ENCODE measurements at regions not wholly inside any gene's neighbourhood (a gene's known extent, or its start where the extent isn't known, plus 50 kb on each side); places are given as distances from the start of the nearest gene placed in this dataset.
"Not testable (repeated sequence)": the region's sequence is repeated elsewhere in the genome, so short reads cannot be mapped to it uniquely, and the experiment has no call there.

DNA sequence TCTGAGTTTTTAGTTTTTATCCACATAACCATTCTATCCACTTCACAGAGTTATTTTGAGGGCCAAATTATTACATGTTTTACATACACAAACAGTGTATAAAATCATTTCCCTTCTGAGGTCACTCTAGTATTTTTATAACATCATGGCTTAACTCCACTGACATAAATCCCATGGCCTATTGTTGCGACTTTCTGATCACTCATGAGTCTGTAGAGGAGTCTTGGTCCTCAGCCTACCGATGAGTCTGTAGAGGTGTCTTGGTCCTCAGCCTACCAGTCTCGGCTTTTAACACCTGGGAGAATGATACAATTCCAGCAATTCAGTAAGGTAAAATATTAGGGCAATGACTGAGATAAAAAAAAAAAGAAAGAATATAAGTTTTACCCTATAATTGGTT, 483.7 kb downstream of the USP25 start:
- no peaks in the 10 kb centered on the region for H3K4me1 Mint-ChIP-seq (ENCODE audit: low read depth, unreplicated experiment)
- H3K36me3 Mint-ChIP-seq (ENCODE audit: unreplicated experiment): no peaks in the 10 kb centered on the region
- TF ChIP-seq, protein P1, sequence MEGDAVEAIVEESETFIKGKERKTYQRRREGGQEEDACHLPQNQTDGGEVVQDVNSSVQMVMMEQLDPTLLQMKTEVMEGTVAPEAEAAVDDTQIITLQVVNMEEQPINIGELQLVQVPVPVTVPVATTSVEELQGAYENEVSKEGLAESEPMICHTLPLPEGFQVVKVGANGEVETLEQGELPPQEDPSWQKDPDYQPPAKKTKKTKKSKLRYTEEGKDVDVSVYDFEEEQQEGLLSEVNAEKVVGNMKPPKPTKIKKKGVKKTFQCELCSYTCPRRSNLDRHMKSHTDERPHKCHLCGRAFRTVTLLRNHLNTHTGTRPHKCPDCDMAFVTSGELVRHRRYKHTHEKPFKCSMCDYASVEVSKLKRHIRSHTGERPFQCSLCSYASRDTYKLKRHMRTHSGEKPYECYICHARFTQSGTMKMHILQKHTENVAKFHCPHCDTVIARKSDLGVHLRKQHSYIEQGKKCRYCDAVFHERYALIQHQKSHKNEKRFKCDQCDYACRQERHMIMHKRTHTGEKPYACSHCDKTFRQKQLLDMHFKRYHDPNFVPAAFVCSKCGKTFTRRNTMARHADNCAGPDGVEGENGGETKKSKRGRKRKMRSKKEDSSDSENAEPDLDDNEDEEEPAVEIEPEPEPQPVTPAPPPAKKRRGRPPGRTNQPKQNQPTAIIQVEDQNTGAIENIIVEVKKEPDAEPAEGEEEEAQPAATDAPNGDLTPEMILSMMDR (IDR thresholded peaks at IDR 0.05; ENCODE audit: partially characterized antibody, unreplicated experiment): no peak
- no peak overlapping the region for H3K4me3 Mint-ChIP-seq (ENCODE audit: unreplicated experiment)
- H3K27ac Mint-ChIP-seq (ENCODE audit: unreplicated experiment): no peak overlapping the region
- DNase-seq: no peak
- no peaks in the 10 kb centered on the region for H3K9me3 Mint-ChIP-seq (ENCODE audit: unreplicated experiment)
- no peaks in the 10 kb centered on the region for H3K27me3 Mint-ChIP-seq (ENCODE audit: unreplicated experiment)

DNA sequence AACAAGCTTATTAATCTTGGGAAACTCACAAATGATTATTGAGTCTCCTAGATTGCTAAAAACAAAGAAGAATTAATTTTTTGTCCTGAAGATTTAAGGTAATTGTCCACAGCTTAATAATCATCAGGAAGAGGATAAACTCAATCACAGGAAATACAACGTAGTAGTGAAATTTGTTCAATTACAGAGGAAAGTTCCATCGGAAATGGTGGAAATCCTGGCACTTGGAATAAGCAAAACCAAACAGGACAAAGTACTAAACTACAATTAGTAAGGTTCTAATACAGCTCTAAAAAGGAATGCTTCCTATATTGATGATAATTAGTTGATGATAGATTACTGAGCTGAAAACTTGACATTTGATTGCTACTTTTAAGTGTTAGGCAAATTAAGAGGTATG, 485.4 kb downstream of the USP25 start:
- TF ChIP-seq, protein P1 (IDR thresholded peaks at IDR 0.05; ENCODE audit: partially characterized antibody, unreplicated experiment): no peak
- DNase-seq: no peak
- H3K27me3 Mint-ChIP-seq (ENCODE audit: unreplicated experiment): no peaks in the 10 kb centered on the region
- no peak overlapping the region for H3K27ac Mint-ChIP-seq (ENCODE audit: unreplicated experiment)
- H3K4me1 Mint-ChIP-seq (ENCODE audit: low read depth, unreplicated experiment): no peaks in the 10 kb centered on the region
- H3K9me3 Mint-ChIP-seq (ENCODE audit: unreplicated experiment): no peaks in the 10 kb centered on the region
- H3K36me3 Mint-ChIP-seq (ENCODE audit: unreplicated experiment): no peaks in the 10 kb centered on the region
- no peak overlapping the region for H3K4me3 Mint-ChIP-seq (ENCODE audit: unreplicated experiment)

DNA sequence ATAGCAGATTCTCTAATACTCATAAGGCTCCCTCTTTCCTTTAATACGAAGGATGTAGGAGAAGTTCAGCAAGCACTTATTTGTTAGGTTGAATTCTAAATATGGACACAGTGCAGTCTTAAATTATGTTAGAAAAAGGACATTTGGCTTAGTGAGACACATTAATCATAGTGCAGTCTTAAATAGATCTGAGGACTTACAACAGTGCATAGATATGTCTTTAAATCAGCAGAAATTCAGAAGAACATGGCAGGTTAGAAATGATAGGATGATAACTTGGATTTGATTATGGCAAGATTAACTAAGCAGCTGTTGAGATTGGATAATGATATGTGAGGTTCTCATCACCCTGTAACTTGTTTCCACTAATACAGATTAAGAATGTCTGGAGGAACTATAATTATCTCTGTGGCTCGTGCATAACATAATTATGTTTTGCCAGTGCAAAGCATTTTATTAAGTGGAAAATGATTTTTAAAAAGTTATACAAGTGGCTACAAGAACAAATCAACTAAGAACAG, 485.9 kb downstream of the USP25 start:
- Mint-ChIP-seq H3K9me3 (ENCODE audit: unreplicated experiment) (no peaks in the 10 kb centered on the region), H3K27me3 (ENCODE audit: unreplicated experiment) (no peaks in the 10 kb centered on the region), H3K27ac (ENCODE audit: unreplicated experiment) (no peak overlapping the region), H3K36me3 (ENCODE audit: unreplicated experiment) (no peaks in the 10 kb centered on the region), H3K4me3 (ENCODE audit: unreplicated experiment) (no peak overlapping the region), H3K4me1 (ENCODE audit: low read depth, unreplicated experiment) (no peaks in the 10 kb centered on the region)
- TF ChIP-seq, protein P1 (IDR thresholded peaks at IDR 0.05; ENCODE audit: partially characterized antibody, unreplicated experiment): no peak
- DNase-seq: no peak

DNA sequence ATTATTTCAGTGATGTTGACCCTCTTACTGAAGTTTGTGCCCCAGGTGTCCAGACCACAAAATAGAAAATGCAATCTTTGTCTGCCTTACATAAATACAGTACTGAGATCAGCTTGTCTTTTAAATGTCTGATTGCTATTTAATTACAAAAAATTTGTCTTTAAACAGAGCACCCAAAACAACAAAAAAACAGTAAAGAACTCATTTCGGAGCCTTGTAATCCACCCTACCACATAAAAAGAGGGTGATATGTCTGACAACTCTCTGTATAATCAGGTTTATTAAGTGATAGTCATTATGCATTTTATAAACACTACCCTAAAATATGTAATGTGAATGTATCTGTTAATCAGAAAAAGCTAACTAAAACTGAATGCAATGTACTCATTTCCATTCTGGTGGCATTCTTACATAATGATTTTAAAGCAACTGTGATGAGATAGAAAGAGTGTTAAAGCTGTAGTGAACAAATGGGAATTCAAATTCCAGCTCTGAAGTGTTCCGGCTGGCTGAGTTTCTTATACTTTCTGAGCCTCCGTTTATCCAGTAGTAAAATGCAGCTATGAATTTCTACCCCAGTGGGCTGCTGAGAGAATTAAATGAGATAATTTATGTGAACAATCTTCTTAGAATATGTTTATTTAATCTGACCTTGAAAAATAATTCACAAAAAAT, 486.6 kb downstream of the USP25 start:
- TF ChIP-seq, protein P1 (IDR thresholded peaks at IDR 0.05; ENCODE audit: partially characterized antibody, unreplicated experiment): no peak
- no peak for DNase-seq
- H3K9me3 Mint-ChIP-seq (ENCODE audit: unreplicated experiment): no peaks in the 10 kb centered on the region
- H3K27me3 Mint-ChIP-seq (ENCODE audit: unreplicated experiment): no peaks in the 10 kb centered on the region
- no peaks in the 10 kb centered on the region for H3K36me3 Mint-ChIP-seq (ENCODE audit: unreplicated experiment)
- no peak overlapping the region for H3K4me3 Mint-ChIP-seq (ENCODE audit: unreplicated experiment)
- H3K4me1 Mint-ChIP-seq (ENCODE audit: low read depth, unreplicated experiment): no peaks in the 10 kb centered on the region
- no peak overlapping the region for H3K27ac Mint-ChIP-seq (ENCODE audit: unreplicated experiment)

DNA sequence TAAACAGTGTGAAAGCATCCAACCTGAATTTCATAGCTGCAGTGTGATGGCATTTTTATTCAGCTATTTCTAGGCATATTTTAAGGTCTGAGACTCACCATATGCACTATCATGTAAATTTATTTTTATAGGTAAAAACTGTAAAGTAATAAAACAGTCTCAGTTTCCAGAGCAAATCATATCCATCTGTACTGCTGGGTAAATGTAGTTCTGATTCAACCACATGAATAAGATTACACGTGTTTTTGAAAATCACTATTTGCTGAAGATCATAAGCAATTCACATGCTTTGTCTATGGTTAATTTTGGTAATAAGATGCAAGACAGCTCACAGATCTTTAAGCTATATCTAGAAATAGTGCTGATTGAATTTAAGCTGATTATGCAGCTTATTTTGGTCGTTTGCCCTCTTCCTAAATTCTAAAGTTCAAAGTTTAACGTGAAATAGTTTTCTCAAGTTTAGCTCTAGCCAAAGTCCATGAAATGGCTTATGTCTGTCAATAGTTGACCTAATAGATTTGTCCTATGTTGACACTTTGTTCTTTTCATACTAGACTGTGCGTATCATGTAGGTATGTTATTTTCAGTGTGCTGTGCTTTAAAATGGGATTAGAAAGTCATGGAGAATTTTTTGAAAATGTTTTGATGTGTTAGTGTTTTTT, 489.0 kb downstream of the USP25 start:
- DNase-seq: no peak
- no peak overlapping the region for H3K27ac Mint-ChIP-seq (ENCODE audit: unreplicated experiment)
- TF ChIP-seq, protein P1 (IDR thresholded peaks at IDR 0.05; ENCODE audit: partially characterized antibody, unreplicated experiment): no peak
- no peaks in the 10 kb centered on the region for H3K4me1 Mint-ChIP-seq (ENCODE audit: low read depth, unreplicated experiment)
- H3K4me3 Mint-ChIP-seq (ENCODE audit: unreplicated experiment): no peak overlapping the region
- no peaks in the 10 kb centered on the region for H3K36me3 Mint-ChIP-seq (ENCODE audit: unreplicated experiment)
- H3K27me3 Mint-ChIP-seq (ENCODE audit: unreplicated experiment): no peaks in the 10 kb centered on the region
- no peaks in the 10 kb centered on the region for H3K9me3 Mint-ChIP-seq (ENCODE audit: unreplicated experiment)

DNA sequence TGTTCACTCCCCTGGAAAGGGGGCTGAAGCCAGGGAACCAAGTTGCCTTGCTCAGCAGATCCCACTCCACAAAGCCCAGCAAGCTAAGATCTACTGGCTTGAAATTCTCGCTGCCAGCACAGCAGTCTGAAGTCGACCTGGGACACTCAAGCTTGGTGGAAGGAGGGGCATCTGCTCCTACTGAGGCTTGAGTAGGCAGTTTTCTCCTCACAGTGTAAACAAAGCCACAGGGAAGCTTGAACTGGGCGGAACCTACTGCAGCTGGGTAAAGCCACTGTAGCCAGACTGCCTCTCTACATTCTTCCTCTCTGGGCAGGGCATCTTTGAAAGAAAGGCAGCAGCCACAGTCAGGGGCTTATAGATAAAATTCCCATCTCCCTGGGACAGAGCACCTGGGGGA, 495.0 kb downstream of the USP25 start:
- H3K4me3 Mint-ChIP-seq (ENCODE audit: unreplicated experiment); H3K27me3 Mint-ChIP-seq (ENCODE audit: unreplicated experiment); H3K9me3 Mint-ChIP-seq (ENCODE audit: unreplicated experiment); H3K27ac Mint-ChIP-seq (ENCODE audit: unreplicated experiment); DNase-seq; H3K36me3 Mint-ChIP-seq (ENCODE audit: unreplicated experiment); H3K4me1 Mint-ChIP-seq (ENCODE audit: low read depth, unreplicated experiment): not testable (repeated sequence)

All from glutamatergic neuron (in vitro differentiated cells).